A549 (cell line): ENCODE measurements at regions not wholly inside any gene's neighbourhood (a gene's known extent, or its start where the extent isn't known, plus 50 kb on each side); places are given as distances from the start of the nearest gene placed in this dataset.

Experiments used
- ATAC-seq, 2 experiments: fragments of 200-7000 bp in 1 of 2; fragments of >200 bp in 1 of 2; cut with Nextera tagmentation in 1 of 2; cut with Tn5 transposase in 1 of 2; 3 replicates each; pipeline versions ENCODE4 v1.8.0 to v1.9.1; 2018 to 2020; ENCODE audit warnings: mild to moderate bottlenecking in 1 of 2, moderate library complexity in 1 of 2
- CTCF ChIA-PET: fragments of 300-600 bp; sonication (Branson Sonifier 250); formaldehyde crosslinking; extraction: SDS; loops from one replicate; lab custom pipeline; 2021; ENCODE audit warnings: antibody characterized with exemption, inconsistent platforms; lab: Yijun Ruan, JAX
- POLR2A ChIA-PET: fragments of 350-600 bp; formaldehyde crosslinking; extraction: SDS; loops from one replicate; lab custom pipeline; 2021; ENCODE audit warnings: antibody characterized with exemption, inconsistent platforms; lab: Yijun Ruan, JAX
- DNase-seq, 2 experiments: peaks; one replicate each; pipeline versions ENCODE4 v3.0.0 to v3.0.0-alpha.2; 2011 to 2016; ENCODE audit warnings: low read depth in 1 of 2, low spot score in 1 of 2
- FAIRE-seq: peaks from 2 replicates; lab custom pipeline; 2011; peaks lifted over from hg19 to GRCh38; lab: Jason Lieb, UNC
- H3K27ac ChIP-seq, 2 experiments: fragments of >200 bp; sonication (Bioruptor Twin); formaldehyde crosslinking; 3 replicates each; pipeline ENCODE4 v1.5.1; 2016 to 2017
- H3K4me1 ChIP-seq: fragments of >200 bp; sonication (Bioruptor Twin); formaldehyde crosslinking; 3 replicates; pipeline ENCODE4 v1.6.1; 2016
- H3K4me2 ChIP-seq: fragments of >200 bp; sonication (Bioruptor Twin); formaldehyde crosslinking; 3 replicates; pipeline ENCODE4 v1.6.1; 2016
- H3K4me3 ChIP-seq: fragments of >200 bp; sonication (Bioruptor Twin); formaldehyde crosslinking; 3 replicates; pipeline ENCODE4 v1.5.1; 2016
- H3K9me3 ChIP-seq: fragments of >200 bp; sonication (Bioruptor Twin); formaldehyde crosslinking; 3 replicates; pipeline ENCODE4 v1.6.1; 2016
- ATOH8 ChIP-seq: fragments of 250-450 bp; sonication (Bioruptor Pico); IDR thresholded peaks from 2 replicates; pipeline ENCODE4 v1.5.0; 2020; ENCODE audit warnings: low read depth, mild to moderate bottlenecking, moderate library complexity
- EP300 ChIP-seq, 2 experiments: fragments of >200 bp; sonication (Bioruptor Twin); formaldehyde crosslinking; IDR thresholded peaks; 2 replicates in 1 of 2; 3 replicates in 1 of 2; pipeline ENCODE4 v1.6.1; 2016 to 2017
- ESRRA ChIP-seq: fragments of 150-350 bp; IDR thresholded peaks from 2 replicates; pipeline ENCODE4 v1.6.1; 2014; ENCODE audit warnings: mild to moderate bottlenecking, low read length, borderline replicate concordance
- FOSL2 ChIP-seq, 2 experiments: fragments of 450-650 bp in 1 of 2; fragments of >200 bp in 1 of 2; sonication (Bioruptor Twin) in 1 of 2; formaldehyde crosslinking; IDR thresholded peaks; 2 replicates each; pipeline versions ENCODE4 v1.5.0 to v1.6.1; 2016 to 2020; ENCODE audit warnings: mild to moderate bottlenecking in 1 of 2, moderate library complexity in 1 of 2
- HMGXB4 ChIP-seq: fragments of 250-450 bp; sonication (Bioruptor Pico); IDR thresholded peaks from 2 replicates; pipeline ENCODE4 v1.5.0; 2021; ENCODE audit warnings: mild to moderate bottlenecking, moderate library complexity, borderline replicate concordance
- KDM1A ChIP-seq: fragments of 200-600 bp; sonication (generic); IDR thresholded peaks from 2 replicates; pipeline ENCODE4 v1.6.1; 2016; ENCODE audit warnings: low read depth, mild to moderate bottlenecking
- KDM5A ChIP-seq: fragments of 200-600 bp; sonication (generic); IDR thresholded peaks from 2 replicates; pipeline ENCODE4 v1.6.1; 2016; ENCODE audit warnings: antibody characterized with exemption, mild to moderate bottlenecking
- MAZ ChIP-seq: fragments of 150-350 bp; IDR thresholded peaks from 2 replicates; pipeline ENCODE4 v1.6.1; 2014; ENCODE audit warnings: antibody characterized with exemption, low read depth, low read length, borderline replicate concordance
- NFE2L2 ChIP-seq: fragments of 150-350 bp; conservative IDR thresholded peaks from 2 replicates; pipeline ENCODE4 v1.6.1; 2014; ENCODE audit warnings: low read length
- PHF8 ChIP-seq: fragments of 200-600 bp; sonication (generic); IDR thresholded peaks from 2 replicates; pipeline ENCODE4 v1.6.1; 2016; ENCODE audit warnings: low read depth, mild to moderate bottlenecking, antibody characterized with exemption, moderate library complexity, borderline replicate concordance
- POLR2A ChIP-seq: IDR thresholded peaks from 2 replicates; pipeline ENCODE4 v1.6.1; 2012; ENCODE audit warnings: mild to moderate bottlenecking, low read length
- POLR2AphosphoS2 ChIP-seq: conservative IDR thresholded peaks from 2 replicates; pipeline ENCODE4 v1.6.1; 2012; ENCODE audit warnings: low read length, improper control_type of control experiment, inconsistent platforms
- RCOR1 ChIP-seq: fragments of 150-350 bp; IDR thresholded peaks from 2 replicates; pipeline ENCODE4 v1.6.1; 2014; ENCODE audit warnings: antibody characterized with exemption, low read length, low read depth
- RFX5 ChIP-seq: fragments of 450-650 bp; IDR thresholded peaks from 2 replicates; pipeline ENCODE4 v1.7.1; 2014; ENCODE audit warnings: antibody characterized with exemption, mild to moderate bottlenecking, moderate library complexity
- RNF2 ChIP-seq: fragments of 200-600 bp; sonication (generic); IDR thresholded peaks from 2 replicates; pipeline ENCODE4 v1.6.1; 2016; ENCODE audit warnings: low read depth, mild to moderate bottlenecking, antibody characterized with exemption, moderate library complexity, borderline replicate concordance
- TFCP2L1 ChIP-seq: fragments of 250-450 bp; sonication (Bioruptor Pico); IDR thresholded peaks from 2 replicates; pipeline ENCODE4 v1.5.0; 2021; ENCODE audit warnings: mild to moderate bottlenecking
- TP53 ChIP-seq: fragments of 250-450 bp; sonication (Bioruptor Pico); IDR thresholded peaks from 2 replicates; pipeline ENCODE4 v1.5.0; 2021; ENCODE audit warnings: mild to moderate bottlenecking, moderate library complexity
- WGBS: methylation state at CpG from one replicate; pipeline ENCODE4 v1.1.6; 2017; ENCODE audit errors: missing lambda C conversion rate; 5-methylcytosine and 5-hydroxymethylcytosine counted together
- TF ChIP-seq, protein P1 (sequence below): fragments of 150-350 bp; IDR thresholded peaks from 2 replicates; pipeline ENCODE4 v1.6.1; 2014; ENCODE audit warnings: low read depth, mild to moderate bottlenecking, low read length
- TF ChIP-seq, protein P2 (sequence below): fragments of >200 bp; sonication (Bioruptor Twin); formaldehyde crosslinking; IDR thresholded peaks from 3 replicates; pipeline ENCODE4 v1.6.1; 2016
- TF ChIP-seq, protein P3 (sequence below): fragments of >200 bp; sonication (Bioruptor Twin); formaldehyde crosslinking; IDR thresholded peaks from 2 replicates; pipeline ENCODE4 v1.6.1; 2016

GRCh38 chr13:78401873-78402707, 201.3 kb downstream of the POU4F1 start:
- 14% methylated on average over 7 of the region's 7 CpGs for WGBS
- Histone ChIP-seq H3K4me2 (no peak overlapping the region), H3K27ac (no peak overlapping the region), H3K4me3 (no peak overlapping the region), H3K4me1 (no peaks in the 10 kb centered on the region), H3K9me3 (no peaks in the 10 kb centered on the region)
- TF ChIP-seq, protein P1, sequence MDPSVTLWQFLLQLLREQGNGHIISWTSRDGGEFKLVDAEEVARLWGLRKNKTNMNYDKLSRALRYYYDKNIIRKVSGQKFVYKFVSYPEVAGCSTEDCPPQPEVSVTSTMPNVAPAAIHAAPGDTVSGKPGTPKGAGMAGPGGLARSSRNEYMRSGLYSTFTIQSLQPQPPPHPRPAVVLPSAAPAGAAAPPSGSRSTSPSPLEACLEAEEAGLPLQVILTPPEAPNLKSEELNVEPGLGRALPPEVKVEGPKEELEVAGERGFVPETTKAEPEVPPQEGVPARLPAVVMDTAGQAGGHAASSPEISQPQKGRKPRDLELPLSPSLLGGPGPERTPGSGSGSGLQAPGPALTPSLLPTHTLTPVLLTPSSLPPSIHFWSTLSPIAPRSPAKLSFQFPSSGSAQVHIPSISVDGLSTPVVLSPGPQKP: no peak
- TF ChIP-seq RNF2 (no peak), TP53 (CRISPR knock-in tag) (no peak), POLR2A (no peak), RFX5 (no peak), TFCP2L1 (CRISPR knock-in tag) (no peak), KDM1A (no peak), ESRRA (no peak)
- FAIRE-seq (no peak), DNase-seq (no peak), ATAC-seq (no peak)
- ChIA-PET CTCF (no interaction called here), POLR2A (no interaction called here)

DNA sequence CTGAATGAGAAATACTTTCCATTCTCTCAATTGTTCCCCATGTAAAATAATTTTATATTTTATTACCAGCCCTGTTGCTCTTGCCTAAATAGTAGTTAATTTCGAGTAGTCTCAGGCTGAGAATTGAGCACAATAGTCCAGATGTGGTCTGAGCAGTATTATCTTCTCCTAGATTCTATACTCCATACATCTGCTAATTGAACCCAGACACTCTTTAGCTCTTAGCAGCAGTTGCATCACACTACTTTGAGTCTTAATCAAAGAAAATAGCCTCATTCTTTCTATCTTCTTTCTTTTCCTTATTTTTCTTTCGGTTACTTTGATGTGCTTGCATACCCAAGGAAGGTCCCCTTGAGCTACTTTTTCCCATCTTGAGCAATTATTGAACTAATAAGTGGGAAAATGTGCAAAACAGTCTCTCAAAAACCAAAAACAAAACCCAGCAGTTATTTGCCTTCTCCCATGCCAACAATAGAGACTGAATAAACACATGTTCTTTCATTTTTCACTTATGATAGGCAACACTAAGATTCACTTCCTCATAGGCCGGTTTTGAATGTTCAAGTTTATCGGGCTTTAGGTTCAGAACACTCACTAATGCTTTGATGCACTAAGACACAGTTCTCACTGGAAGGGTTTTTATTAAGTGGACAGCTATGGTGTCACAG, 204.5 kb downstream of the POU4F1 start:
- Histone ChIP-seq H3K9me3 (no peaks in the 10 kb centered on the region), H3K4me2 (no peak overlapping the region), H3K4me1 (no peaks in the 10 kb centered on the region), H3K4me3 (no peak overlapping the region), H3K27ac (no peak overlapping the region)
- WGBS: 12% methylated on average over 4 of the region's 4 CpGs
- DNase-seq: no peak
- POLR2A ChIA-PET: no interaction called here
- no peak for FAIRE-seq
- CTCF ChIA-PET: no interaction called here
- TF ChIP-seq POLR2AphosphoS2 (no peak), PHF8 (no peak), KDM5A (no peak), EP300 (IDR thresholded peaks at IDR 0.05) (no peak), FOSL2 (IDR thresholded peaks at IDR 0.05) (no peak), FOSL2 (CRISPR knock-in tag; IDR thresholded peaks at IDR 0.05) (no peak), ATOH8 (no peak), TFCP2L1 (CRISPR knock-in tag) (no peak), RCOR1 (no peak), HMGXB4 (CRISPR knock-in tag) (no peak), MAZ (no peak), NFE2L2 (no peak)
- TF ChIP-seq, protein P1: no peak
- TF ChIP-seq, protein P2, sequence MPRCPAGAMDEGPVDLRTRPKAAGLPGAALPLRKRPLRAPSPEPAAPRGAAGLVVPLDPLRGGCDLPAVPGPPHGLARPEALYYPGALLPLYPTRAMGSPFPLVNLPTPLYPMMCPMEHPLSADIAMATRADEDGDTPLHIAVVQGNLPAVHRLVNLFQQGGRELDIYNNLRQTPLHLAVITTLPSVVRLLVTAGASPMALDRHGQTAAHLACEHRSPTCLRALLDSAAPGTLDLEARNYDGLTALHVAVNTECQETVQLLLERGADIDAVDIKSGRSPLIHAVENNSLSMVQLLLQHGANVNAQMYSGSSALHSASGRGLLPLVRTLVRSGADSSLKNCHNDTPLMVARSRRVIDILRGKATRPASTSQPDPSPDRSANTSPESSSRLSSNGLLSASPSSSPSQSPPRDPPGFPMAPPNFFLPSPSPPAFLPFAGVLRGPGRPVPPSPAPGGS: no peak
- TF ChIP-seq, protein P3, sequence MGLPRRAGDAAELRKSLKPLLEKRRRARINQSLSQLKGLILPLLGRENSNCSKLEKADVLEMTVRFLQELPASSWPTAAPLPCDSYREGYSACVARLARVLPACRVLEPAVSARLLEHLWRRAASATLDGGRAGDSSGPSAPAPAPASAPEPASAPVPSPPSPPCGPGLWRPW: no peak
- ATAC-seq: no peak
